Karpas-422 (cell line): ENCODE measurements at regions not wholly inside any gene's neighbourhood (a gene's known extent, or its start where the extent isn't known, plus 50 kb on each side); places are given as distances from the start of the nearest gene placed in this dataset.
"Not testable (repeated sequence)": the region's sequence is repeated elsewhere in the genome, so short reads cannot be mapped to it uniquely, and the experiment has no call there.

Experiments
- DNase-seq: peaks from one replicate; pipeline ENCODE4 v3.0.0-alpha.2; 2015
- H2AFZ ChIP-seq: fragments of 200-600 bp; sonication (generic); 2 replicates; pipeline ENCODE4 v1.6.1; 2014; ENCODE audit warnings: antibody characterized with exemption, low read length, mixed read lengths
- H3K27ac ChIP-seq: fragments of 200-600 bp; sonication (generic); 2 replicates; pipeline ENCODE4 v1.5.1; 2014; ENCODE audit warnings: mild to moderate bottlenecking, low read length, moderate library complexity
- H3K27me3 ChIP-seq: fragments of 200-600 bp; sonication (generic); 2 replicates; pipeline ENCODE4 v1.6.1; 2014; ENCODE audit warnings: low read length, mixed read lengths
- H3K36me3 ChIP-seq: fragments of 200-600 bp; sonication (generic); 2 replicates; pipeline ENCODE4 v1.6.1; 2014; ENCODE audit warnings: low read length, mixed read lengths; ENCODE audit not compliant: insufficient read depth
- H3K4me1 ChIP-seq: fragments of 200-600 bp; sonication (generic); 2 replicates; pipeline ENCODE4 v1.6.1; 2014; ENCODE audit warnings: mild to moderate bottlenecking, low read length, mixed read lengths
- H3K4me2 ChIP-seq: fragments of 200-600 bp; sonication (generic); 2 replicates; pipeline ENCODE4 v1.6.1; 2014; ENCODE audit warnings: low read length, low read depth, mild to moderate bottlenecking; ENCODE audit not compliant: poor library complexity, severe bottlenecking
- H3K4me3 ChIP-seq: fragments of 200-600 bp; sonication (generic); 2 replicates; pipeline ENCODE4 v1.5.1; 2014; ENCODE audit warnings: mild to moderate bottlenecking, antibody characterized with exemption, low read length, mixed read lengths
- H3K79me2 ChIP-seq: fragments of 200-600 bp; sonication (generic); 2 replicates; pipeline ENCODE4 v1.6.1; 2014; ENCODE audit warnings: mild to moderate bottlenecking, low read length, mixed read lengths
- H3K9ac ChIP-seq: fragments of 200-600 bp; sonication (generic); 2 replicates; pipeline ENCODE4 v1.6.0; 2014; ENCODE audit warnings: low read length
- H3K9me2 ChIP-seq: fragments of 200-600 bp; sonication (generic), shearing (Covaris generic); replicated peaks from 2 replicates; pipeline ENCODE4 v1.6.0; 2014; ENCODE audit warnings: mild to moderate bottlenecking, low read length, moderate library complexity; ENCODE audit not compliant: insufficient read depth
- H3K9me3 ChIP-seq: fragments of 300-700, 200-600 bp; sonication (generic); 2 replicates; pipeline ENCODE4 v1.6.1; 2014; ENCODE audit warnings: low read length, mixed read lengths
- H4K20me1 ChIP-seq: fragments of 200-600 bp; sonication (generic); 2 replicates; pipeline ENCODE4 v1.6.1; 2014; ENCODE audit warnings: mild to moderate bottlenecking, antibody characterized with exemption, low read length, low read depth; ENCODE audit not compliant: insufficient read depth

DNA sequence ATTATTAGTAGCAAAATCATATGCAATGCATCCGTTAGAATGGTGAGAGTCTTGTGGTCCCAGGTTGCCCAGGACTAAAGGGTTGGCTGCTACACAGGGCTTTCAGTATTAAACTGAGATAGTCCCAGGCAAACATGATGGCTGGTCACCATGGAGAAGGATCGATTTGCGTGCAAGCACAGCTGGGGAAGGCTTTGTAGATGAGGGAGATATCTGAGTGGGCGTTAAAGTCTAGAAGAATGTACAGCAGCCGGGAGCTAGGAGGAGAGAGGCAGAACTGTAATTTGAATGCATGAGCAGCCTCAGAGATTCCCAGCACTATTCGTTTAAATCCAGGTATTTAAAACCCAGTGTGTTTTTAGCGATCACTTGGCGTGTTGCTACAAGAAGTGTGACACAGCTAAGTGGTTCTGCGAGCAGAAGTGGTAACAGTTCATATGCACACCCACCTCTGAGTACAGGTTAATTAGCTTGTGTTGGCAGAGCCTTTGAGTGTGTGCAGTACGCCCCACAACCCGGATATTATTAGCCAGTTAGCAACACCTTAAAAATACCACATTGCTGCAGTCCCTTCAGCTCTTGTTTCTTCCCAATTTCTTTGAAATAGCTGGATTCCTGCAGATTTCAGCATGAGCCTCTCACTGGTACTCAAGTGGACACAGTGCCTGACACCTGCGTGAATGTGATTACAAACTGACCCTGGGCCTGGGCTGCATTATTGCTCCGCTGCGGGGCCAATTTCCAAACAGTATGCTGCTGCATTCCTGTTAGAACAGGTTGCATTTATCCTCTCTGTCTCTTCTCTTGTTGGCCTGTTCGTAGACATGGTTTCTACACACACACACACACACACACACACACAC lies 67.2 kb upstream of the SCAF4 start:
- H3K4me3 ChIP-seq = no peak overlapping the region
- H3K27me3 ChIP-seq = 0 out of 2 replicates have a peak, but pooled peaks cover 3% of the 10 kb centered on the region
- H3K9me2 ChIP-seq = no peaks in the 10 kb centered on the region
- H3K4me2 ChIP-seq = no peak overlapping the region
- DNase-seq = no peak
- H3K27ac ChIP-seq = no peak overlapping the region
- H3K9ac ChIP-seq = no peak overlapping the region
- no peaks in the 10 kb centered on the region for H3K9me3 ChIP-seq
- no peaks in the 10 kb centered on the region for H3K36me3 ChIP-seq
- no peak overlapping the region for H2AFZ ChIP-seq
- H3K79me2 ChIP-seq = no peaks in the 10 kb centered on the region
- peaks cover 9% of the 10 kb centered on the region for H3K4me1 ChIP-seq
- no peaks in the 10 kb centered on the region for H4K20me1 ChIP-seq

DNA sequence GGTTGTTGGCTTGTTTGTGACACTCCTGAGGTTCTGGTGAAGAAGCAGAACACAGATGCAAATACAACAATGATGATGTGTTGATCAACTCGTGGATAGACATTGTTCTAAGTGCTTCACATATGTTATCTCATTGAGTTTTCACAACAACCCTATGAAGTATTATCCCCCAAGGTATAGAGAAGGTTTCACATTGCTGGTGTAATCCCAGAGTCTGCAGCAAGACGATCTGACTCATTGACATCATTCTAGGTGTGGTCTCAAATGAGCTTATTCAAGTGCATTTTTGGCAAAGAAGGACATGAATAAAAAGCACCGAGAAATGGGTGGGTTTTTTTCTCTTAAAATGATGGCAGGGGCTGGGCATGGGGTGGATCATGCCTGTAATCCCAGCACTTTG lies 64.1 kb upstream of the SCAF4 start:
- H3K4me3 ChIP-seq = no peak overlapping the region
- no peak overlapping the region for H3K27ac ChIP-seq
- H4K20me1 ChIP-seq = no peaks in the 10 kb centered on the region
- DNase-seq = no peak
- H2AFZ ChIP-seq = no peak overlapping the region
- H3K9ac ChIP-seq = no peak overlapping the region
- H3K36me3 ChIP-seq = no peaks in the 10 kb centered on the region
- no peaks in the 10 kb centered on the region for H3K9me3 ChIP-seq
- H3K79me2 ChIP-seq = no peaks in the 10 kb centered on the region
- H3K4me2 ChIP-seq = no peak overlapping the region
- no peaks in the 10 kb centered on the region for H3K27me3 ChIP-seq
- no peaks in the 10 kb centered on the region for H3K9me2 ChIP-seq
- no peaks in the 10 kb centered on the region for H3K4me1 ChIP-seq

DNA sequence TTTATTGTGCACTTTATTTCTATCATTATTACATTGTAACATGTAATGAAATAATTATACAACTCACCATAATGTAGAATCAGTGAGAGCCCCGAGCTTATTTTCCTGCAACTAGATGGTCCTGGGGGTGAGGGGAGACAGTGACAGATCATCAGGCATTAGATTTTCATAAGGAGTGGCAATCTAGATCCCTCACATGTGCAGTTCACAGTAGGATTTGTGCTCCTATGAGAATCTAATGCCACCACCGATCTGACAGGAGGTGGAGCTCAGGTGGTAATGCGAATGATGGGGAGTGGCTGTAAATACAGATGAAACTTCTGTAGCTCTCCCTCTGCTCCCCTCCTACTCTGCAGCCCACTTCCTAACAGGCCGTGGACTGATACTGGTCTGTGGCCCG lies 58.5 kb upstream of the SCAF4 start:
- not testable (repeated sequence) for H3K4me2 ChIP-seq, H2AFZ ChIP-seq, H3K9me3 ChIP-seq, H3K36me3 ChIP-seq, H3K4me3 ChIP-seq, H4K20me1 ChIP-seq, H3K27ac ChIP-seq, H3K27me3 ChIP-seq, H3K9ac ChIP-seq, H3K9me2 ChIP-seq, DNase-seq, H3K79me2 ChIP-seq
- peaks cover 26% of the 10 kb centered on the region for H3K4me1 ChIP-seq

DNA sequence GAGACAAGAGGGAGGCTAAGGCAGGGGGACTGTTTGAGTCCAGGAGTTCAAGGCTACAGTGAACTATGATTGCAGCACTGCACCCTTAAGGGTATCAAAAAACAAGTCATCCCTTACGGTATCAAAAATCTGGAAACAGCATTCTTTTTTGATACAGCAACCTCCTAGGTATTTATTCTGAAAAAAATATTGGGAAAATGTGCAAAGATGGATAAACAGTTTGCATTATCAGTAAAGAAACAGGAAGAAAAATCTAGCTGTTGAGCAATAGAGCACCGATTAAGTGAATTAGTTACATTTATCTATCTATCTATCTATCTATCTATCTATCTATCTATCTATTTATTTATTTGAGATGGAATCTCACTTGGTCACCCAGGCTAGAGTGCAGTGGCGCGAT lies 56.7 kb upstream of the SCAF4 start:
- Histone ChIP-seq H3K27me3 (no peaks in the 10 kb centered on the region), H3K9ac (no peak overlapping the region), H3K27ac (no peak overlapping the region), H3K9me2 (no peaks in the 10 kb centered on the region), H3K79me2 (no peaks in the 10 kb centered on the region), H3K4me3 (no peak overlapping the region), H3K4me2 (no peak overlapping the region), H3K4me1 (peaks cover 26% of the 10 kb centered on the region), H2AFZ (no peak overlapping the region), H3K36me3 (no peaks in the 10 kb centered on the region), H3K9me3 (no peaks in the 10 kb centered on the region), H4K20me1 (no peaks in the 10 kb centered on the region)
- DNase-seq = no peak

DNA sequence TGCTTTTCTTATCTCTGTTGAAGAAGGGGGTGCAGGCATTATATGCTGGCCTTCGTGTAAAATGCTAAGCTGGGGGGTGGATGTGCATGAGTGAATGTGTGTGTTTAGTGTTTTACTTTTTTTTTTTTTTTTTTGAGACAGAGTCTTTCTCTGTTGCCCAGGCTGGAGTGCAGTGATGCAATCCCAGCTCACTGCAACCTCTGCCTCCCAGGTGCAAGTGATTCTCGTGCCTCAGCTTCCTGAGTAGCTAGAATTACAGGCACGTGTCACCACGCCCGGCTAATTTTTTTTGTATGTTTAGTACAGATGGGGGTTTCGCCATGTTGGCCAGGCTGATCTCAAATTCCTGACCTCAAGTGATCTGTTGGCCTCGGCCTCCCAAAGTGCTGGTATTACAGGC lies 55.8 kb upstream of the SCAF4 start:
- not testable (repeated sequence) for H3K79me2 ChIP-seq, H2AFZ ChIP-seq, H3K4me2 ChIP-seq, H3K9me3 ChIP-seq, H4K20me1 ChIP-seq, H3K9me2 ChIP-seq, H3K4me3 ChIP-seq, H3K27me3 ChIP-seq, H3K27ac ChIP-seq, H3K36me3 ChIP-seq, H3K9ac ChIP-seq
- peaks cover 26% of the 10 kb centered on the region for H3K4me1 ChIP-seq
- peak; percentile 71 for DNase-seq

DNA sequence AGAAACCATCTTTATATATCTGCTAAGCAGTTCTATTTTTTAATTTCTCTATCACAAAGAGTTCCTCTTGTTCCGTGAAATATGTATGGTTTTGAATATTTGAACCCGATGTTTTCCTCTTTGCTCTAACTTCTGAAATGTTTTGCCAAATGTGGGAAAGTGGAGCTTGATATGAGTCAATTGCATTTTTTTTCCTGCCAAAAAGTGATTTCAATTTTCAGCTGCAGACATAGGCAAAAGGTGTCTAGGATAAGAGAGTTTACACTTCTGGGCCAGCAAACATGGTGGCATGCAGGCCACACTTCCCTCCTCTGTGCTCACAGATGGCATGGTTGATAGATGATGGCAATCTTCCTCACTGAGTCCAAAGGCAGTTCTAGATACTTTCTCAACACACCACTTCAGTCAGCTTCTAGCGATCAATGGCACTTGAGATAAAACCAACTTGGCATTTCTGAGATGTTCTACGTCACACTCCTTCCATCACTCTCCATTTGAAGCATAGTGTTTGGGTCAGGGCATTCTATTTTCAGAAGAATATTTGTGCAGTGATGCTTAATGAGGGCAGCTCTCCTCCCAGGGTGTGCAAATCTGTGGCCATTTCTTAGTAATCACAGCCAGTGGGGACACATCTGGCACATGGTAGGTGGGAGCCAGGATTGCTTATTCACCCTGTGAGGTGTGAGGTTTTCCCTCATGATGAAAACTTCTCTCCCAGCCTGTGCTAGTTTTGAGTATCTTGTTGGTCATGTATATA lies 54.4 kb upstream of the SCAF4 start:
- H3K27ac ChIP-seq = no peak overlapping the region
- no peaks in the 10 kb centered on the region for H4K20me1 ChIP-seq
- H3K9me2 ChIP-seq = no peaks in the 10 kb centered on the region
- H3K79me2 ChIP-seq = no peaks in the 10 kb centered on the region
- peaks cover 32% of the 10 kb centered on the region for H3K4me1 ChIP-seq
- no peak for DNase-seq
- H3K27me3 ChIP-seq = no peaks in the 10 kb centered on the region
- no peak overlapping the region for H3K4me2 ChIP-seq
- H3K36me3 ChIP-seq = no peaks in the 10 kb centered on the region
- no peak overlapping the region for H3K4me3 ChIP-seq
- no peaks in the 10 kb centered on the region for H3K9me3 ChIP-seq
- H3K9ac ChIP-seq = no peak overlapping the region
- H2AFZ ChIP-seq = no peak overlapping the region

DNA sequence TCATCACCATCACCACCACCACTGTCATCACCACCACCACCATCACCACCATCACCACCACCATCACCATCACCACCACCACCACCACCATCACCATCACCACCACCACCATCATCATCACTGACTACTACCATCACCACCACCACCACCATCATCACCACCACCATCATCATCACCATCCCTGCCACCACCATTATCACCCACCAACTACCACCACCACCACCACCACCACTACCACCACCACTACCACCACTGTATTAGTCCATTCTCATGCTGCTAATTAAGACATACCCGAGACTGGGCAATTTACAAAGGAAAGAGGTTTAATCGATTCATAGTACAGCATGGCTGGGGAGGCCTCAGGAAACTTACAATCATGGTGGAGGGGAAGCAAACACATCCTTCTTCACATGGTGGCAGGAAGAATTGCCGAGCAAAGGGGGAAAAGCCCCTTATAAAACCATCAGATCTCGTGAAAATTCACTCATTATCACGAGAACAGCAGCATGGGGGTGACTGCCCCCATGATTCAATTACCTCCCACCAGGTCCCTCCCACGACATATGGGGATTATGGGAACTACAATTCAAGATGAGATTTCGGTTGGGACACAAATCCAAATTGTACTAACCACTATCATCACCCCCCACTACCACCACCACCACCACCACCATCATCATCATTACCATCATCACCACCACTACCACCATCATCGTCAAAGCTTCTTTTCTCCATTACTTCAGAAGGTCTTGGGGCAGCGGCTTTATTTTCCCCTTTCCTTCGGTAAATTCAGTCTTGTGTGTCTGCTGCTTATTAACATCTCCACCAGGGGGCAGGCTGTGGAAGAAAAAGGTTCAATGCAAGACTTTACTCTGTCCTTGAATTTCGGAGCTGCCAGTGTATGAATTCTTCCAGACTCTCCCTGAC lies 53.6 kb upstream of the SCAF4 start:
- not testable (repeated sequence) for H3K36me3 ChIP-seq, H3K27ac ChIP-seq, H3K9me2 ChIP-seq, H3K4me2 ChIP-seq, H3K9ac ChIP-seq, H4K20me1 ChIP-seq, H3K27me3 ChIP-seq, H3K9me3 ChIP-seq, H3K4me3 ChIP-seq, H3K79me2 ChIP-seq, H2AFZ ChIP-seq
- peaks cover 38% of the 10 kb centered on the region for H3K4me1 ChIP-seq
- peak; percentile 91 for DNase-seq

DNA sequence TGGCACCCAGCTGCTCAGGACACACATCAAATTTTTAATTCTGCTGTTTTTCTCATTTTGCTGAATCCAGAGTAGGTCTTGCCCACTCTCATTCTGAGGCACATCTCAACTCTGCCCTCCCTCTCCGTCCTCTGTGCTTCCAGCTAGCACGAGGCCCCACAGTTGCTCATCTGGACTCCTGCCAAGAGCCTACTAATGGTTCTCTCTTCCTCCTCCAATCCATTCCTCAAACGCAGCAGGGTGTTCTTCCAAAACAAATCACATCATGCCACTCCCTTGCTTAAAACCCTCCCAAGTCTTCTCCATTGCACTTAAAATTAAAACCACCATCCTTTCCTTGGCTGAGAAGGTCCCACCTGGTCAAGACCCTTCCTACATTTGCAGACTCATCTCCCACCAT lies 49.8 kb upstream of the SCAF4 start:
- no peaks in the 10 kb centered on the region for H3K9me3 ChIP-seq
- no peaks in the 10 kb centered on the region for H4K20me1 ChIP-seq
- H3K27me3 ChIP-seq = no peaks in the 10 kb centered on the region
- DNase-seq = peak; percentile 56
- H3K9ac ChIP-seq = no peak overlapping the region
- no peak overlapping the region for H3K27ac ChIP-seq
- H3K4me3 ChIP-seq = no peak overlapping the region
- no peaks in the 10 kb centered on the region for H3K36me3 ChIP-seq
- H3K4me1 ChIP-seq = peaks cover 23% of the 10 kb centered on the region
- no peaks in the 10 kb centered on the region for H3K79me2 ChIP-seq
- H3K9me2 ChIP-seq = no peaks in the 10 kb centered on the region
- no peak overlapping the region for H3K4me2 ChIP-seq
- H2AFZ ChIP-seq = no peak overlapping the region
